ENCODE measurements at regions not wholly inside any gene's neighbourhood (a gene's known extent, or its start where the extent isn't known, plus 50 kb on each side); places are given as distances from the start of the nearest gene placed in this dataset.

DNA sequence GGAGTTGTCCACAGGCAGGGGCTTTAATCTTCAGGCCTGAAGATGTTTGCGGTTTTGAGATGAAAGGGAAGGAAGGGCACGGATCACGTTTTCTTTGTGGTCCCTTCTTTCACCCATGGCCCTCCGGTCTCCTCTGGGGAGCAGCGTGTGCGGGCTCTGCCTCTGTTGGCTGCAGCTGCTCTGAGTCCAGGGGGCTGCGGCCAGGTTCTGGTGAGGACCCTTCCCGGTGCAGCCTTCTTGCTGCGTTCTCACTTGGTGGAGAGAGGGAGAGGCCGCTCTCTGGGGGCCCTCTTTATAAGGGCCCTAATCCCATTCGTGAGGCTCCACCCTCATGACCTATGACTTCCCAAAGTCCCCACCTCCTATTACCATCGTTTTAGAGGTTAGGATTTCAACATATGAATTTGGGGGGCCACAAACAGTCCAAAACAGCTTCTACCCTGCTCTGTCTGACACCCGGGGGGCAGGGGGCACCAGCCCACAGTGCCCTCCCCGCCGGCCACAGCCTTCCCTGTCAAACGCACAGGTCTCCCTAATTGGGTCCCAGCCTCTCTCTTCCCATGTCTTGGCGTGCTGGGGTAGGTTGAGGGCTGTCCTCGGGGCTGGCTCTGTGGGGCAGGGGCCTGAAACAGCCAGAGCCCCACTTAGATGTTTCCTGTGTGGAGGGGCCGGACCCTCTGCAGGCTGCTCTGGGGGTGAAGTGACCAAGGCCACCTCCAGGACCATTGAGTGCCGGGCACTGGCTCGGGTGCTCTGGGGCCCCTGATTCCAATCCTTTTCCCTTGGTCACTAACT is 100.1 kb upstream of the C1orf174 start:
- TF ChIP-seq, protein P1, sequence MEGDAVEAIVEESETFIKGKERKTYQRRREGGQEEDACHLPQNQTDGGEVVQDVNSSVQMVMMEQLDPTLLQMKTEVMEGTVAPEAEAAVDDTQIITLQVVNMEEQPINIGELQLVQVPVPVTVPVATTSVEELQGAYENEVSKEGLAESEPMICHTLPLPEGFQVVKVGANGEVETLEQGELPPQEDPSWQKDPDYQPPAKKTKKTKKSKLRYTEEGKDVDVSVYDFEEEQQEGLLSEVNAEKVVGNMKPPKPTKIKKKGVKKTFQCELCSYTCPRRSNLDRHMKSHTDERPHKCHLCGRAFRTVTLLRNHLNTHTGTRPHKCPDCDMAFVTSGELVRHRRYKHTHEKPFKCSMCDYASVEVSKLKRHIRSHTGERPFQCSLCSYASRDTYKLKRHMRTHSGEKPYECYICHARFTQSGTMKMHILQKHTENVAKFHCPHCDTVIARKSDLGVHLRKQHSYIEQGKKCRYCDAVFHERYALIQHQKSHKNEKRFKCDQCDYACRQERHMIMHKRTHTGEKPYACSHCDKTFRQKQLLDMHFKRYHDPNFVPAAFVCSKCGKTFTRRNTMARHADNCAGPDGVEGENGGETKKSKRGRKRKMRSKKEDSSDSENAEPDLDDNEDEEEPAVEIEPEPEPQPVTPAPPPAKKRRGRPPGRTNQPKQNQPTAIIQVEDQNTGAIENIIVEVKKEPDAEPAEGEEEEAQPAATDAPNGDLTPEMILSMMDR (conservative IDR thresholded peaks at IDR 0.05; ENCODE audit: low read depth, low read length), result no peak
- DNase-seq (ENCODE audit: low read depth), result no peak

DNA sequence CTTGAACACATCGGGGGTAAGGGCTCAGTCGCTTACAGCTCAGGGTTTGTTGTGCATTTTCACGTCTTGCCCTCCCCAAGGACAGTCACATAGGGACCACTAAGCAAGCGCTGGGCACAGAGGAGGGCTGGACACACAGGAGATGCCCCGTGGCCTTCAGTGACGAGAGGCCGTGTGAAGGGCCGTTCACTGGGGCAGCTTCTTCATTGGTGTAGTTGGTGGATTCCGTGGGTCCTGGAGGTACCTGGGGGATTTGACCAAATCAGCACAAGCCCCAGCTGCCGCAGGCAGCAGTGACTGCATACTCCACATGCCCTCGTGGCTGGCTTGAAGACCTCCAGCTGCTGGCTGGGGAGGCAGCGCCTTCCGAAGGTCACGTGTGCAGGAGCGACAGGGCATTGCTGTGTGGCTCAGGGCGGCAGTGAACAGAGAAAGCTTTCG is 100.8 kb upstream of the C1orf174 start:
- TF ChIP-seq, protein P1 (conservative IDR thresholded peaks at IDR 0.05; ENCODE audit: low read depth, low read length), result no peak
- H3K4me3 ChIP-seq (ENCODE audit: low read length), result no peak overlapping the region
- no peak for DNase-seq (ENCODE audit: low read depth)

More for the DNA sequence above, 100.1 kb upstream of the C1orf174 start:
- no peak overlapping the region for H3K4me3 ChIP-seq (ENCODE audit: low read length)

DNA sequence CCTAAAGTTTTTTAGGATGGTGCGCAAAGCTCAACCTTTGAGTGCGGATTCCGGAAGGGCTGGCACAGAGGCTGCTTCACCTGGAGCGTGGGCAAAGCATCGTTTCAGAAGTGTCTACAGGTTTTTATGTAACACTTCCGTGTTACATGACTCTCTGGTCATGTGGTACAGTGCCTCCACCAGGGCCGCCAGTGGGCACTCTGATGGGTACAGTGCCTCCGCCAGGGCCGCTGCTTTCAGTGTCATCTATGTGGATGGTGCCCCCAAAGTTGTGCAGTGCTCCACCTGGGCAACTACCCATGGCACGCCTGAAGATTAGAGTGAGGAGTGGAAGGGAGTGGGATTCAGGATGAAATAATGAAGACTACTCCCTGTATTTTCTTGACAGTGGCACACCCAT is 101.4 kb upstream of the C1orf174 start:
- DNase-seq (ENCODE audit: low read depth), result no peak

DNA sequence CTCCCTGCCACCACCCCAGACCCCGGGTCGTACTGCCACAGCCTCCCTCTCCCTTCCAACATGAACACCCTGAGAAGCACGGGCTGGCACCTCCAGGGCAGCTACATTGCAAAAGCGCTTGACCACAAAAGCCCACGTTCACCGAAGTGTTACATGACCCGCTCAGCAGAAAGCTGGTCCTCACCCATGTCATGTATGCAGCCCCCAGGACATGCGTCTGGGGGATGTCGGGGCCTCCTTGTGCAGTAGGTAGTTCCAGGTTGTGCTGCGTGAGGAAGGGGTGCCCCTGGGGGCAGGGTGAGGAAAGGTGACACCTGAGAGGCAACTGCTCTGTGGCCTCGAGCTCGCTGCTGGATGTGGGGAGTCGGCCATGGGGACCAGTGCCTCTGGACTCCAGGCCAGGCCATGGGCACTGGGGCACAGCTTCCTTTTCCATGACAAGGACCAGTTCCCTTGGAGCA is 102.0 kb upstream of the C1orf174 start:
- H3K4me3 ChIP-seq (ENCODE audit: low read length), result no peak overlapping the region
- TF ChIP-seq, protein P1 (conservative IDR thresholded peaks at IDR 0.05; ENCODE audit: low read depth, low read length), result no peak
- DNase-seq (ENCODE audit: low read depth), result no peak

More for the DNA sequence above, 101.4 kb upstream of the C1orf174 start:
- H3K4me3 ChIP-seq (ENCODE audit: low read length), result no peak overlapping the region
- TF ChIP-seq, protein P1 (conservative IDR thresholded peaks at IDR 0.05; ENCODE audit: low read depth, low read length), result no peak

DNA sequence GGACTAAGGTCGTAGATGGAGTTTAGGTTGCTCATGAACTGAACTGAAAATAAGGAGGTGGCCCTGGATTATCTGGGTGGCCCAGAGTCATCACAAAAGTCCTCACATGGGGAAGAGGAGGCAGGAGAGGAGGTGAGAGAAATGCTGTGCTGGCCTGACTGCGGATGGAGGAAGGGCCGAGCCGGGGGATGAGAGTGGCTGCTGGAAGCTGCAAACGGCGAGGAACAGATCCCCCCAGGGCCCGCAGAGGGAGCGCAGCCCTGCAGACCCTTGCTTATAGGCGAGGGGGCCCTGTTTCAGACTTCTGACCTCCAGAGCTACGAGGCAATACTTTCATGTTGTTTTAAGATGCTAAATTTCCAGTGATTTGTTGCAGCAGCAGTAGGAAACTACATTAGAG is 102.7 kb upstream of the C1orf174 start:
- TF ChIP-seq, protein P1 (conservative IDR thresholded peaks at IDR 0.05; ENCODE audit: low read depth, low read length), result no peak
- no peak for DNase-seq (ENCODE audit: low read depth)
- no peak overlapping the region for H3K4me3 ChIP-seq (ENCODE audit: low read length)

DNA sequence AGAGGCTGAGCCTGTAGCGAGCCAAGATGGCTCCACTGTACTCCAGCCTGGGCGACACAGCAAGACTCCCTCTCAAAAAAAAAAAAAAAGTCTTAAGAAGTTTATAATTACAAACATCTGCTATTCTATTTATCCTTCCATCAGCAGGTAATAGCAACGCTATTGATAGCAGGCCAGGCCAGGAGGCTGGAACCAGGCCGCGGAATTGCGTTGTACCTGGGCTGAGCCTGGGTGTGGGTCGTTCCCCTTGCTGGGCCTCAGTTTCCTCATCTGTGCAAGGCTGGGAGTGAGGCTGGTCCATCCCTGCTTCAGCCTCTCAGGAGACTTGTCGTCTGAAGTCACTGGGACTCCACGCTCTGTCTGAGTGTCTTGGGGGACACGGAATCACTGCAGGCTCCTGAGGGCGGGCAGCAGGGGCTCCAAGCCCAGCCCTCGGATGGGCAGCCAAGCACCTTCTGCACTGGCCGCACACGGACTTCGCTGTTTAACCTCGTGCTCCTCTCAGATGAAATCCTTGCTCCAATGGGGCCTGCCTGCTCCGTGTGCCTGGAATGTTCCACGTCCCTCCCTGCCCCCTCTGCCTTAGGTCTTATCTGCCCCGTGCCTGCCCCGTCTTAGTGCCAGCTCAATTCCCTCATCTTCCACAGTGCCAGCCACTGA is 103.9 kb upstream of the C1orf174 start:
- no peak for DNase-seq (ENCODE audit: low read depth)
- H3K4me3 ChIP-seq (ENCODE audit: low read length), result no peak overlapping the region
- TF ChIP-seq, protein P1 (conservative IDR thresholded peaks at IDR 0.05; ENCODE audit: low read depth, low read length), result no peak
